Fibroblast of lung (primary cell): ENCODE measurements at regions not wholly inside any gene's neighbourhood (a gene's known extent, or its start where the extent isn't known, plus 50 kb on each side); places are given as distances from the start of the nearest gene placed in this dataset.

ENCODE experiments used
- CTCF ChIP-seq, 2 donors: IDR thresholded peaks in 1 of 2; conservative IDR thresholded peaks in 1 of 2; 1 replicate in 1 of 2; 2 replicates in 1 of 2; pipeline ENCODE4 v1.5.1; 2011 to 2012; ENCODE audit warnings: low read length in 2 of 2, control low read depth in 1 of 2, inconsistent platforms in 1 of 2, low read depth in 1 of 2, mild to moderate bottlenecking in 1 of 2
- EZH2 ChIP-seq: IDR thresholded peaks from 2 replicates; pipeline ENCODE4 v1.5.1; 2012; ENCODE audit warnings: low read length, control low read depth, mild to moderate bottlenecking; ENCODE audit errors: missing control alignments

GRCh38 chr12:89212339-89212771 is 139.9 kb downstream of the DUSP6 start:
- TF ChIP-seq CTCF (conservative IDR thresholded peaks at IDR 0.05 in 1 of 2, IDR thresholded peaks at IDR 0.05 in 1 of 2; ENCODE audit: low read depth in 1 of 2, low read length in 2 of 2) (no peak), EZH2 (no peak)
